Fibroblast of skin of scalp (primary cell): ENCODE measurements at regions not wholly inside any gene's neighbourhood (a gene's known extent, or its start where the extent isn't known, plus 50 kb on each side); places are given as distances from the start of the nearest gene placed in this dataset.

Source experiments
- DNase-seq: peaks from one replicate; pipeline ENCODE4 v3.0.0-alpha.2; 2013

- no peak for DNase-seq
Measured at GRCh38 chr1:58123051-58123450, 423.5 kb downstream of the OMA1 start.

- no peak for DNase-seq
Measured at GRCh38 chr1:58119971-58120370, 426.6 kb downstream of the OMA1 start.

DNA sequence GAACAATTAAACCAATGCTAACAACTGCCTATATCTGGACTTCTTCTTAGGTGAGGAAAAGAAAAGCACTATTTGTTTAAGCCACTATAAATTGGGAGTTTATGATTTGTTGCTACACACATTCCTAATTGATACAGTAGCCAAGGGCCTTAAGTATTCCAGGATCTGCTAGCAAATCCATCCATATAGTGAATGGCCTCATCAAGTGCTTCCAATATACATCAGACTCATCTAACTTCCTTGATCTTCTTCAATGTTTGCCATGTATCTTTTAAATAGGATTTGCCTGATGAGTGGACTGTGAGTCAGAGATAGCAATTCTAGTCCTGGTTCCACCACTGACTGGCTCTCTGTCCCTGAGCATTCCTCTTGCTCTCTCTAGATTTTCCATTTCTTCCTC is 430.2 kb downstream of the OMA1 start:
- no peak for DNase-seq

DNA sequence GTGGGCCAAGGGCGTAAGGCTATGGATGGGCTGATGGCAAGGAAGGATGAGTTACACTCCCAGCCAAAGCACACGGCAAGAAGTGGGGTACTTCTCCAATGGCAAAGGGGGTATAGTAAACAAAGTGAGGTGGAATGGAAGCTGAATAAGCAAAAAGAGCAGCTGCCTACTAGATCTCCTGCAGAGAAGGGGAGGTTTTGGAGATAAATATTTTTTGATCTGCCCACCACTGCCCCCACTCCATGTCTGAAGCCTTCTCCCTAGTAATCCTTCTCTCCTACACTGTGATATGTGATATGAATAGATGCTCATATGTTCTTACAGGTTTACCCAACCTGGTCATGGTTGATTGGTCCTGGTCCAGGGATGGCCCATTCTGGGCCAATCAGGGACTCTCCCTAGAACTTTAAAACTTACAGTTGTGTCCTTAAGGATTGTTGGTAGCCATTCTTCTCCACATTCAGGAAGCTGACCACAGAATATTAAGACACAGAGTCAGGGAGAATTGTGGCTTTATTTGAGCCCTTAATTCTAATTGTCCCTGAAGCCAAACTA is 436.8 kb downstream of the OMA1 start:
- no peak for DNase-seq

DNA sequence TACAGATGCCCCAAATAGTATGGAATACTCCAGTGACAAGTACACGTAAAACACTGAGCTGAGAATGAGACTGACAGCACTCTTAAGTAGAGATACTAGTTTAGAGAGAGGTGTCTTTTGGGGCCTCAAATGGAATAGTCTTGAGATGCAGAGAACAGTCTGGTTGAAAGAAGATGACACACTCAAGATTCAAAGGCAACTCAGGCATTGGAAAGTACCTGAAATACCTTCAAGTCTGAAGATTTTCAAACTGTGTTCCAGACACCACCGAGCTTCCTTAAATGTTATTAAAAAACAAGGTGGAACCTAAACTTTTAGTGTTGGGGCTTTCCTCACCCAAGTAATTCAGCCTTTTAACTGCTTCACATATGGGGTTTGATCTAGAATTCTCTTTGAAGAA is 437.7 kb downstream of the OMA1 start:
- no peak for DNase-seq

DNA sequence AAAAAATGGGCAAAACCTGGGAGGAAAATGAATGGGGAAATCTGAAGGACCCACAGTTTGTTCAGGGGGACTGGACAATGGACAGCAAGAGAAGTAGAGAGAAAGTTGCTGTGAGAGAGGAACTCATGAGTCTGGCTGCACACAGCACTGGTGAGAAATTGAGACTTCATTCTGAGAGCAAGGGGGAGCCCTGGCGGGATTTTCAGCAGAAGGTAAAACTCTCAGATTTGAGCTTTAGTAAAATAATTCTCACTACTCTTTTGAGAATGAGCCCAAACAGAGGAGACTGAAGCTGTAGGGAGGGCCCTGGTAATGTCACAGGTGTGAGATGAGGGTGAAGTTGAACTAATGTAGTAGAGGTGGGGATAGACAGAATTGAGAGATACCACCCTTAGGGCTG is 438.6 kb downstream of the OMA1 start:
- no peak for DNase-seq

DNA sequence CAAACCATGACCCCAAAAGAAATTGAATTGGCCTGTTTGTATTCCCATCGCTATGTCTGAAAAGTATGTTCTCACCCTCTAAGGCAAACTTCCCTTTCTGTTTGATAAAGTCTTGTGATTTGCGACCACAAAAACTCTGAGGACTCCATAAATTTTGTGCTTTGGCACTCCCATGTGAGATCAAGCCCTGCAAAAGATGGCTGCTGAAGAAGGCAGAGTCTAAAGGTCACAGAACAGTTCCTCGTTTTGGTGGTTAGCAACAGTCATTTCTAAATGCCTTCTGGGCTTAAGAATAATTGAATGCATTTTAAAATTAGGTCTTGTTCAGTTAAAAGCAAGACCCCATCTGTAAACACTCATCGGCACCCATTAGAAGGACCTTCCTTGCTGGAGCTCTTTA is 441.6 kb downstream of the OMA1 start:
- DNase-seq, result no peak

DNA sequence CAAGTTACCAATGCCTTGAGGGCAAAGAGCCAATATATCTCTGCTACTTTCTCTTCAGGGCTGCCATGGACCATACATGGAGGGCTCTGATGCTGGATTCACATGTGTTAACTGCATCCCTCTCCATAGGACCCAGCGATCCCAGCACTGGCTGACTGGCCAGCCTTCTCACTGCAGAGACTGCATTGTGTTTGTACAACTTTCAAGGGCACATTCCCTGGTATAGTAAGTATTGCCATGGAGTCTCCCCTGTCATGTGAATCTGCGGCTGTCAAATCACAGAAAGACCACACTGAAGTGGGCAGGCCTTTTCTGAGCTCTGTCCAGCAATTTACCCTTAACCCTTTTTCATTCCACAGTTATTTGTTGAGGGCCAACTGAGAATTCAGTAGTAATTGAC is 449.8 kb downstream of the OMA1 start:
- DNase-seq, result no peak

DNA sequence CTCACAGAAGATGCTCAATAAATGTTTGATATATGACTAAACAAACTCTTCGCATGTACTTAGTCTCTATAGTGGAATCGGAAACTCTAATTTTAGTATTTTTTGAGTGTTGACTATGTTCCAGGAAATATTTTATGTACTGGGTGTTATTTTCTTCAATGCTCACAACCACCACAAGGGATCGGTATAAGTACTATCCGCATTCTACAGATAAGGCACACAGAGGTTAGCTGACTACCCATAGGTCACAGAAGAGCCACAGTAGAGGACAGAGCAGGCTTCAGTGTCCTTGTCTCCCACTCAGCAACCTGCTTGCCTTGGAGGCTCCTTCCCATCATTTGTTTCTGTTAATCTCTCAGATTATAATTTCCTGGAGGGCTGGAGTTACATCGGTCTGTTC is 451.3 kb downstream of the OMA1 start:
- DNase-seq, result no peak

GRCh38 chr1:58094221-58094620 is 452.3 kb downstream of the OMA1 start:
- DNase-seq, result no peak

GRCh38 chr1:58090640-58091039 is 455.9 kb downstream of the OMA1 start:
- DNase-seq, result no peak

GRCh38 chr1:58089898-58090534 is 456.5 kb downstream of the OMA1 start:
- DNase-seq, result no peak

DNA sequence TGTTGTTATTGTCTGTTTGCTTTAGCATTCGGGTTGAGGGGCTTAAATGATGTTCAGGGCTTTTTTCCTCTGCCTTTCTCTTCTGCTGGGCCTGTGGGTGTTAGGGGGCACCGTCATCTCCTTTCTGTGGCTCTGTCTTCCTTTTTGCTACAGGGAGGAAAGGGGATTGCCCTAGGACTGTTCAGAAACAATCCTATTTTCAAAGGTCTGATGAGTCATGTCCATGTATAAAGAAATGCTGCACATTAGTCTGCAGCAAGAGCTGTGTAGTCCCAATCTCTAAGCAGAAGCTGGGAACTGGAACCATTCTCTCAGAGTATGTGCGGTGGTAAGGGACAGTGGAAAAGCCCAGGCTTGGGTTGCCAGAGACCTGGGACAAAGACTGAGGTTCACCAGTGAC is 462.3 kb downstream of the OMA1 start:
- no peak for DNase-seq

DNA sequence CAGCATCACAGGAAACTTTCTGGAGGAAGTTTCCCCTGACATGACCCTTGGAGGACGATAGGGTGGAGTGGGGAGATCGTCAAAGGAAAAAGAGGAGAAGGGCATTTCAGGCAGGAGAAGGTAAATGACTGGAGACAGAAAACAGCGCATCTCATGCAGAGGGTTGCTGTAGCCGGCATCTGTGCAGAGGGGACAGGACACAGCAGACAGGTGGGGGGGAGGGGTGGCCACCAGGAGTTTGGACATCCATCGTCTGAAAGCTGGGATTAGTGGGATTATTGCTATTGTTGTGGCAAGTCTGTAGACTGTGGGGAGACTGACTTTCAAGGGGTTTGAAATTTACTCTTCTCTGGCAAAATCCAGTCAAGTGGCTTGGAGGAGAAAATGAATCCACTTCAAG is 463.9 kb downstream of the OMA1 start:
- no peak for DNase-seq

DNA sequence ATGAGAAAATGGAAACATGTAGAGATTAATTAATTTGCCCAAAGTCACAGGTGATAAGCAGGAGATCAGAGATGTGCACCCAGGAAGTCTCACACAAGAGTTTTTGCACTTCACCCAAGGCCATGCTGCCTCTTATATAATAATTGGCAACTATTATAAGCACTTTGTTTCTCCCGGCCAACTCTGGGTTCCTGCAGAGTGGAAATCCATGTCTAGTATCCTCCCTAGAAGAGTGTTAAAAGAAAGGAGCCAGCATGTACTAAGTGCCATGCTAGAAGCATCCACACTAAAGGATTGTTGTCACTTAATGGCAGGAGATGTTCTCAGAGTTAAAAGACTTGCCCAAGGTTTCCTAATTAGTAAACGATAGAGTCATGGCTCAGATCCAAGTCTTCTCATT is 470.3 kb downstream of the OMA1 start:
- no peak for DNase-seq

DNA sequence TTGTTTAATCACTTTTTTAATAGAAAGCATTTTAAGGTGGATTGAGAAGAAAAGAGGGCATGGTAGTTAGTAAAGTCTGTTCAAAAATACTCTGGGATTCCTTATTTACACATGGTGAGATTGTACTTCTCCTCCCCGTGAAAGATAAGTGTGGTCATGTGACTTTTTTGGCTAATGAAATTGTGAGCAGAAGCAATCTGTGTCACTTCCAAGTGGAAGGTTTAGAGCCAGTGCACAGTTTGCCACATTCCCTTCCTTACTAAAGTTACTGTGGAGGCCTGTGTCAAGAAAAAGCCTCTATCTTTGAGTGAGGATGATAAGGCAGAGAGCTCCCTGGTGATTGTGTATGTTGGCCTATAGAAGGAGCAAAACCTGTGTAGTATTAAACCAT is 471.3 kb downstream of the OMA1 start:
- DNase-seq, result no peak

- DNase-seq, result no peak
Measured at GRCh38 chr1:58072450-58072849, 474.1 kb downstream of the OMA1 start.

GRCh38 chr1:58067082-58067481 is 479.4 kb downstream of the OMA1 start:
- no peak for DNase-seq

DNA sequence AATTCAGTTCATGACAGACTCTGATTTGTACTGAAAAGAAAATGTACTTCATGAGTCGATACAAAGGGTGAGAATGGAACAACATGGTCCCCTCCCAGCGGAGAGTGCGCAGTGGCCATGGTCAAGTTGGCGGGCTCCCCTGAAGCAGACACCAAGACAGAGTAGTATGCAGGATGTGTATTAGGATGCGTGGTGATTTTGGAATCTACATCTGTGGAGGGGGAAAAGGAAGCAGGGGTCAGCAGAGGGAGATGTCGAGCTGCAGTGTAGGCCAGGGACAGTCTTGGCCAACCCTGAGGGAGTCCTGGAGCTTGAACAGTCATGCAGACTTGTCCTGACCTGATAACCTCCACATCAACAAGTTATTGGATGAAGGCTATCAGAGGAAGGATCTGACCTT is 481.0 kb downstream of the OMA1 start:
- DNase-seq, result no peak

DNA sequence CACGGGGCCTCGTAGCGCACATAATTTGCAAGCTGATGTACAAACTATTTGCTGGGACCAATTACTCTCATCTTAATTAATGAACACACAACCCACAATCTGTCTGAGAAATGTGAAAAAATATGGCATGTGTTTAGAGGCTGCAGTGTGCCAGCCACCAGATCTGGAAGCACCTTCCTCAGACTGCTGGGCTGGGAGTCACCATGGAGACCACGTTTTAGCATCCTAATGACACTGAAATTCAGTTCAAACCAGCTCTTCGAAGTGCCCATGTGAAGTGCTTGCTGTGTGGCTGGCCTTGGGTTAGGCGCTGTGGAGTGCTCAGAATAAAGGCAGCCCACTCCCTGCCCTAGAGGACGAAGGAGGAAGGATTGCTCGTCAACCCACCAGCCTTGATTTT is 482.4 kb downstream of the OMA1 start:
- DNase-seq, result no peak

GRCh38 chr1:58063095-58063494 is 483.4 kb downstream of the OMA1 start:
- no peak for DNase-seq

DNA sequence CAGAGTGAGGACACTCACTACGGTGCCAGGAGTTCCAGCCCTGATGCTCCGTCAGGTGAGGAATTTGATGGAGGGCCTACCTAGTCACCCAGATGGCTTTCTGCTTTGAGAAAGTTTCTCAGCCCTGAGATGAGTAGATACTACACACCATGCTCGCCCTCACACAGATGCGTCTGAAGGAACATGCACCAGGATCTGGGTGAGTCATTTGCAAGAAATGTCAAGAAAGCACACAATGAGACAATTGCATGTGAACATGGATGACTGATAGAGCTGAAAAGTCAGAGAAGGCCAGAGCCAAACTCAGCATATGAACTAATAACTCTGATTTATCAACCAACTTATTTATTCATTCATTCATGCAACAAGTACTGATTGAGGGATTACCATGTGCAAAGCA is 483.9 kb downstream of the OMA1 start:
- no peak for DNase-seq

- no peak for DNase-seq
Measured at GRCh38 chr1:58060559-58061170, 485.9 kb downstream of the OMA1 start.

GRCh38 chr1:58059789-58060188 is 486.7 kb downstream of the OMA1 start:
- DNase-seq, result no peak

GRCh38 chr1:58058323-58058722 is 488.2 kb downstream of the OMA1 start:
- no peak for DNase-seq
